ENCODE measurements at regions not wholly inside any gene's neighbourhood (a gene's known extent, or its start where the extent isn't known, plus 50 kb on each side); places are given as distances from the start of the nearest gene placed in this dataset.

DNA sequence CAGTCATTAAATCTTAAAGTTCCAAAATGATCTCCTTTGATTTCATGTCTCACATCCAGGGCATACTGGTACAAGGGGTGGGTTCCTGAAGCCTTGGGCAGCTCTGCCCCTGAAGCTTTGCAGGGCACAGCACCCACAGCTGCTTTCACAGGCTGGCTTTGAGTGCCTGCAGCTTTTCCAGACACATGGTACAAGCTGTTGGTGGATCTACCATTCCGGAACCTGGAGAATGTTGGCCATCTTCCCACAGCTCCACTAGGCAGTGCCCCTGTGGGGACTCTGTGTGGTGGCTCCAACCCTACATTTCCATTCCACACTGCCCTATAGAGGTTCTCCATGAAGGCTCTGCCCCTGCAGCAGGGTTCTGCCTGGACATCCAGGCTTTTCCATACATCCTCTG lies 211.1 kb upstream of the THBS1 start:
- Histone ChIP-seq H3K9me3 (replicated peaks in 1 of 2; ENCODE audit: control insufficient read depth in 1 of 2, insufficient read depth in 1 of 2, low read length in 2 of 2) (peaks cover 26 to 27% of the 10 kb centered on the region in 2 donors), H3K4me2 (replicated peaks; ENCODE audit: extremely low read depth, low read length, poor library complexity, severe bottlenecking) (no peak overlapping the region), H3K27ac (ENCODE audit: low read depth in 1 of 2, low read length in 2 of 2) (no peak overlapping the region), H4K20me1 (ENCODE audit: insufficient read depth, low read length) (no peaks in the 10 kb centered on the region), H3K36me3 (replicated peaks in 1 of 2; ENCODE audit: control insufficient read depth in 1 of 2, insufficient read depth in 2 of 2, low read length in 2 of 2) (no peaks in the 10 kb centered on the region), H3K27me3 (ENCODE audit: control insufficient read depth in 2 of 2, insufficient read depth in 2 of 2, low read length in 2 of 2) (no peaks in the 10 kb centered on the region), H3K79me2 (ENCODE audit: insufficient read depth, low read length) (no peaks in the 10 kb centered on the region), H3K4me1 (ENCODE audit: control insufficient read depth in 1 of 2, insufficient read depth in 2 of 2, low read length in 2 of 2) (peaks cover 4 to 9% of the 10 kb centered on the region in 2 donors), H2AFZ (ENCODE audit: insufficient read depth, low read depth, low read length, poor library complexity, severe bottlenecking) (no peak overlapping the region), H3K9ac (ENCODE audit: insufficient read depth, low read length, poor library complexity, severe bottlenecking) (no peak overlapping the region), H3K4me3 (replicated peaks in 1 of 3; ENCODE audit: low read depth in 2 of 3, low read length in 3 of 3) (no peak overlapping the region)
- Mint-ChIP-seq H3K4me3 (no peak overlapping the region), H3K27ac (no peak overlapping the region), H3K27me3 (ENCODE audit: low read depth in 3 of 3) (peaks cover 0 to 4% (median 0%) of the 10 kb centered on the region in 3 donors), H3K9me3 (peaks cover 3 to 35% (median 25%) of the 10 kb centered on the region in 7 donors), H3K36me3 (peaks cover 7 to 13% of the 10 kb centered on the region in 2 donors), H3K4me1 (peaks cover 5% of the 10 kb centered on the region)
- no peak for DNase-seq
- intact Hi-C loops (cut with micrococcal nuclease): loop anchor here in 1 of 2 donors (5.0 kb wide), 1 partner anchor 32 kb away; no protein-coding TSS in a partner anchor
- WGBS (ENCODE audit: insufficient coverage): no CpG with 5 or more reads among the region's 1 CpG
- TF ChIP-seq, protein P1, sequence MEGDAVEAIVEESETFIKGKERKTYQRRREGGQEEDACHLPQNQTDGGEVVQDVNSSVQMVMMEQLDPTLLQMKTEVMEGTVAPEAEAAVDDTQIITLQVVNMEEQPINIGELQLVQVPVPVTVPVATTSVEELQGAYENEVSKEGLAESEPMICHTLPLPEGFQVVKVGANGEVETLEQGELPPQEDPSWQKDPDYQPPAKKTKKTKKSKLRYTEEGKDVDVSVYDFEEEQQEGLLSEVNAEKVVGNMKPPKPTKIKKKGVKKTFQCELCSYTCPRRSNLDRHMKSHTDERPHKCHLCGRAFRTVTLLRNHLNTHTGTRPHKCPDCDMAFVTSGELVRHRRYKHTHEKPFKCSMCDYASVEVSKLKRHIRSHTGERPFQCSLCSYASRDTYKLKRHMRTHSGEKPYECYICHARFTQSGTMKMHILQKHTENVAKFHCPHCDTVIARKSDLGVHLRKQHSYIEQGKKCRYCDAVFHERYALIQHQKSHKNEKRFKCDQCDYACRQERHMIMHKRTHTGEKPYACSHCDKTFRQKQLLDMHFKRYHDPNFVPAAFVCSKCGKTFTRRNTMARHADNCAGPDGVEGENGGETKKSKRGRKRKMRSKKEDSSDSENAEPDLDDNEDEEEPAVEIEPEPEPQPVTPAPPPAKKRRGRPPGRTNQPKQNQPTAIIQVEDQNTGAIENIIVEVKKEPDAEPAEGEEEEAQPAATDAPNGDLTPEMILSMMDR (IDR thresholded peaks at IDR 0.05): no peak

DNA sequence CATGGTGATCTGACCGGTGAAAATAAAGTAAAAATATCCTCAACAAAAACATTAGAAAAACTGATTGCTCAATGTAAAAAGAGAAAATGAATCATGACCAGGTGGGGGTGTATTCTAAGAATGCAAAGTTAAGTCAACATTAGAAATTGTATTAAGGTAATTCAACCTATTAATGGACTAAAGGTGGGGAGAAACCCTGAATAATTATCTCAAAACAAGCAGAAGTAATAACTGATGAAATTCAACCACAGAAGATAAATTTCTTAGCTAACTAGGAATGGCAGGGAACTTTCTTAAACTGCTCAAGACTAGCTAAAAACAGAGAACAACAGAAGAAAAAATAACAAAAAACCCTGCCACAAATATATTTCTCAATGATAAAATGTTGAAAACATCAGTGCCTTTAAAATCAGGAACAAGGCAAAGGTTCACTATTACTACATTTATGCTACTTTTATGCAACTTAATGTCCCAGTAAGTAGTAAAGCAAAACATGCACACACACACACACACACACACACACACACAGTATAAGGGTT lies 204.4 kb upstream of the THBS1 start:
- no peak overlapping the region for H3K4me3 ChIP-seq (replicated peaks in 1 of 3; ENCODE audit: low read depth in 2 of 3, low read length in 3 of 3)
- no CpG with 5 or more reads among the region's 1 CpG for WGBS (ENCODE audit: insufficient coverage)
- no peaks in the 10 kb centered on the region for H4K20me1 ChIP-seq (ENCODE audit: insufficient read depth, low read length)
- H3K4me1 ChIP-seq (ENCODE audit: control insufficient read depth in 1 of 2, insufficient read depth in 2 of 2, low read length in 2 of 2): peaks cover 34 to 71% of the 10 kb centered on the region in 2 donors
- peak overlapping the region; percentile 87 to 88 for H3K27ac ChIP-seq (ENCODE audit: low read depth in 1 of 2, low read length in 2 of 2)
- no peak overlapping the region for H2AFZ ChIP-seq (ENCODE audit: insufficient read depth, low read depth, low read length, poor library complexity, severe bottlenecking)
- H3K9ac ChIP-seq (ENCODE audit: insufficient read depth, low read length, poor library complexity, severe bottlenecking): peak overlapping the region; percentile 45
- no peaks in the 10 kb centered on the region for H3K27me3 ChIP-seq (ENCODE audit: control insufficient read depth in 2 of 2, insufficient read depth in 2 of 2, low read length in 2 of 2)
- Mint-ChIP-seq H3K4me3 (peak overlapping the region in 1 of 2 donors; percentile 13), H3K27ac (peak overlapping the region; percentile 89 to 97 (median 93)), H3K9me3 (peaks cover 1 to 13% (median 8%) of the 10 kb centered on the region in 7 donors), H3K27me3 (ENCODE audit: low read depth in 3 of 3) (peaks cover 0 to 5% (median 2%) of the 10 kb centered on the region in 3 donors), H3K4me1 (peaks cover 60% of the 10 kb centered on the region), H3K36me3 (peaks cover 8% of the 10 kb centered on the region in 2 donors)
- peaks cover 5 to 7% of the 10 kb centered on the region in 2 donors for H3K9me3 ChIP-seq (replicated peaks in 1 of 2; ENCODE audit: control insufficient read depth in 1 of 2, insufficient read depth in 1 of 2, low read length in 2 of 2)
- TF ChIP-seq, protein P1 (IDR thresholded peaks at IDR 0.05): no peak
- no peaks in the 10 kb centered on the region for H3K79me2 ChIP-seq (ENCODE audit: insufficient read depth, low read length)
- H3K36me3 ChIP-seq (replicated peaks in 1 of 2; ENCODE audit: control insufficient read depth in 1 of 2, insufficient read depth in 2 of 2, low read length in 2 of 2): no peaks in the 10 kb centered on the region
- peak; percentile 80 to 95 (median 82) for DNase-seq
- intact Hi-C loops (cut with micrococcal nuclease): loop anchor here in 1 of 2 donors (5.0 kb wide), 3 partner anchors 36 to 206 kb away; partner anchors contain the start of gene THBS1
- peak overlapping the region; percentile 39 for H3K4me2 ChIP-seq (replicated peaks; ENCODE audit: extremely low read depth, low read length, poor library complexity, severe bottlenecking)
